SK-N-SH (cell line): ENCODE measurements at regions not wholly inside any gene's neighbourhood (a gene's known extent, or its start where the extent isn't known, plus 50 kb on each side); places are given as distances from the start of the nearest gene placed in this dataset.

Experiments
- CTCF ChIP-seq: fragments of 200-600 bp; sonication (generic); IDR thresholded peaks from 2 replicates; pipeline ENCODE4 v1.6.1; 2017; ENCODE audit warnings: antibody characterized with exemption, mild to moderate bottlenecking, moderate library complexity
- ELF1 ChIP-seq: IDR thresholded peaks from 2 replicates; pipeline ENCODE4 v1.4.0; 2012
- JUND ChIP-seq: IDR thresholded peaks from 2 replicates; pipeline ENCODE4 v1.4.0; 2012
- MXI1 ChIP-seq: IDR thresholded peaks from 2 replicates; pipeline ENCODE4 v1.6.1; 2012; ENCODE audit warnings: mild to moderate bottlenecking, low read depth, low read length, improper control_type of control experiment
- POLR2AphosphoS5 ChIP-seq: IDR thresholded peaks from 2 replicates; pipeline ENCODE4 v1.6.1; 2012; ENCODE audit warnings: low read depth, low read length
- RAD21 ChIP-seq: IDR thresholded peaks from 2 replicates; pipeline ENCODE4 v1.6.1; 2012; ENCODE audit warnings: mild to moderate bottlenecking, low read length
- SIN3A ChIP-seq: IDR thresholded peaks from 2 replicates; pipeline ENCODE4 v1.6.1; 2012; ENCODE audit warnings: low read depth, mild to moderate bottlenecking, low read length, moderate library complexity, borderline replicate concordance
- SMC3 ChIP-seq: IDR thresholded peaks from 2 replicates; pipeline ENCODE4 v1.6.1; 2012; ENCODE audit warnings: low read depth, low read length, improper control_type of control experiment
- TAF1 ChIP-seq: IDR thresholded peaks from 2 replicates; pipeline ENCODE4 v1.6.1; 2012; ENCODE audit warnings: low read depth, mild to moderate bottlenecking, low read length, moderate library complexity, borderline replicate concordance
- TF ChIP-seq, protein P1 (sequence below): IDR thresholded peaks from 2 replicates; pipeline ENCODE4 v1.6.1; 2012; ENCODE audit warnings: mild to moderate bottlenecking, low read depth, low read length, moderate library complexity

DNA sequence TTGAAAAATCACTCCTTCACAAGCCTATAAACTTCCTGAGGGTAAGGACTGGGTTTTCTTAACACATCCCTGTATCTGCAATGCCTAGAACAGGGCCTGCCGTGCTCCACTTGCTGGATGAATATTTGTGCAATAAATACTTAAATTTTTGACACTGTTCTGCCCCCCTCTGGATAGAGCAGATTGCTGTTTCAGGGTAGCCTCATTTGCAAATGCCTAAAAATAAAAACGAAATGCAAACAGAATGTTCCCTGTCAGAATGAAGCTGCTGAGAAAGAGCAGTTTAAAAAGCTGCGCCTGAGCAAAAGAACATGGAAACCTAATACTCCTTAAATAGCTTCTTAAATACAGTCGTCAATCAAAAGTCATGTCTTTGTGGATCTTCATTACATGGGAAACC is 385.3 kb downstream of the PRELID2 start:
- TF ChIP-seq POLR2AphosphoS5 (no peak), SMC3 (no peak), SIN3A (no peak), MXI1 (no peak), RAD21 (no peak), CTCF (no peak), TAF1 (no peak), JUND (no peak), ELF1 (no peak)
- TF ChIP-seq, protein P1, sequence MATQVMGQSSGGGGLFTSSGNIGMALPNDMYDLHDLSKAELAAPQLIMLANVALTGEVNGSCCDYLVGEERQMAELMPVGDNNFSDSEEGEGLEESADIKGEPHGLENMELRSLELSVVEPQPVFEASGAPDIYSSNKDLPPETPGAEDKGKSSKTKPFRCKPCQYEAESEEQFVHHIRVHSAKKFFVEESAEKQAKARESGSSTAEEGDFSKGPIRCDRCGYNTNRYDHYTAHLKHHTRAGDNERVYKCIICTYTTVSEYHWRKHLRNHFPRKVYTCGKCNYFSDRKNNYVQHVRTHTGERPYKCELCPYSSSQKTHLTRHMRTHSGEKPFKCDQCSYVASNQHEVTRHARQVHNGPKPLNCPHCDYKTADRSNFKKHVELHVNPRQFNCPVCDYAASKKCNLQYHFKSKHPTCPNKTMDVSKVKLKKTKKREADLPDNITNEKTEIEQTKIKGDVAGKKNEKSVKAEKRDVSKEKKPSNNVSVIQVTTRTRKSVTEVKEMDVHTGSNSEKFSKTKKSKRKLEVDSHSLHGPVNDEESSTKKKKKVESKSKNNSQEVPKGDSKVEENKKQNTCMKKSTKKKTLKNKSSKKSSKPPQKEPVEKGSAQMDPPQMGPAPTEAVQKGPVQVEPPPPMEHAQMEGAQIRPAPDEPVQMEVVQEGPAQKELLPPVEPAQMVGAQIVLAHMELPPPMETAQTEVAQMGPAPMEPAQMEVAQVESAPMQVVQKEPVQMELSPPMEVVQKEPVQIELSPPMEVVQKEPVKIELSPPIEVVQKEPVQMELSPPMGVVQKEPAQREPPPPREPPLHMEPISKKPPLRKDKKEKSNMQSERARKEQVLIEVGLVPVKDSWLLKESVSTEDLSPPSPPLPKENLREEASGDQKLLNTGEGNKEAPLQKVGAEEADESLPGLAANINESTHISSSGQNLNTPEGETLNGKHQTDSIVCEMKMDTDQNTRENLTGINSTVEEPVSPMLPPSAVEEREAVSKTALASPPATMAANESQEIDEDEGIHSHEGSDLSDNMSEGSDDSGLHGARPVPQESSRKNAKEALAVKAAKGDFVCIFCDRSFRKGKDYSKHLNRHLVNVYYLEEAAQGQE = no peak
